ENCODE measurements at regions not wholly inside any gene's neighbourhood (a gene's known extent, or its start where the extent isn't known, plus 50 kb on each side); places are given as distances from the start of the nearest gene placed in this dataset.

DNA sequence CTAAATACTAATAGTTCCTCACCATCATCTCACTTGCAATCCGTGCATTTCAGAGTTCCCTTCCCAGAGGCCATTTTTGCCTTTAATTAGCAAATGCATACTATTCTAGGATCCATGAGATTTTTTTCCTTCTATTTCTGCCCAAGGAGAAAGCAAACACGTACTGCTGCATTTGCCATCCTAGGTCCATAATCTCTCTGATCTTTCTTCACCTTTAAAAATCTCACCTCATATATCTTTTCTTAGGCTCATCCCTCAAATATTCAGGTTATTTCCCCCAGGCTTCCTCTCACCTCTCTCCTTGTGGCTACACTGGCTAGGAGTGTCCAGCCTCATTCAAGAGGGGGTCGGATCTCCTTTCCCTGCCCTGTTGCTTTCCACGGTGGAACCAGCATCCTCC, 338.6 kb downstream of the SETD4 start (continued):
- TF ChIP-seq, protein P1, sequence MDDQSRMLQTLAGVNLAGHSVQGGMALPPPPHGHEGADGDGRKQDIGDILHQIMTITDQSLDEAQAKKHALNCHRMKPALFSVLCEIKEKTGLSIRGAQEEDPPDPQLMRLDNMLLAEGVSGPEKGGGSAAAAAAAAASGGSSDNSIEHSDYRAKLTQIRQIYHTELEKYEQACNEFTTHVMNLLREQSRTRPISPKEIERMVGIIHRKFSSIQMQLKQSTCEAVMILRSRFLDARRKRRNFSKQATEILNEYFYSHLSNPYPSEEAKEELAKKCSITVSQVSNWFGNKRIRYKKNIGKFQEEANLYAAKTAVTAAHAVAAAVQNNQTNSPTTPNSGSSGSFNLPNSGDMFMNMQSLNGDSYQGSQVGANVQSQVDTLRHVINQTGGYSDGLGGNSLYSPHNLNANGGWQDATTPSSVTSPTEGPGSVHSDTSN (IDR thresholded peaks at IDR 0.05) = no peak
- TF ChIP-seq RFX5 (IDR thresholded peaks at IDR 0.05; ENCODE audit: low read length) = no peak
- TF ChIP-seq JUND (IDR thresholded peaks at IDR 0.05) = no peak
- TF ChIP-seq, protein P2, sequence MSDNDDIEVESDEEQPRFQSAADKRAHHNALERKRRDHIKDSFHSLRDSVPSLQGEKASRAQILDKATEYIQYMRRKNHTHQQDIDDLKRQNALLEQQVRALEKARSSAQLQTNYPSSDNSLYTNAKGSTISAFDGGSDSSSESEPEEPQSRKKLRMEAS (IDR thresholded peaks at IDR 0.05; ENCODE audit: low read depth) = no peak

DNA sequence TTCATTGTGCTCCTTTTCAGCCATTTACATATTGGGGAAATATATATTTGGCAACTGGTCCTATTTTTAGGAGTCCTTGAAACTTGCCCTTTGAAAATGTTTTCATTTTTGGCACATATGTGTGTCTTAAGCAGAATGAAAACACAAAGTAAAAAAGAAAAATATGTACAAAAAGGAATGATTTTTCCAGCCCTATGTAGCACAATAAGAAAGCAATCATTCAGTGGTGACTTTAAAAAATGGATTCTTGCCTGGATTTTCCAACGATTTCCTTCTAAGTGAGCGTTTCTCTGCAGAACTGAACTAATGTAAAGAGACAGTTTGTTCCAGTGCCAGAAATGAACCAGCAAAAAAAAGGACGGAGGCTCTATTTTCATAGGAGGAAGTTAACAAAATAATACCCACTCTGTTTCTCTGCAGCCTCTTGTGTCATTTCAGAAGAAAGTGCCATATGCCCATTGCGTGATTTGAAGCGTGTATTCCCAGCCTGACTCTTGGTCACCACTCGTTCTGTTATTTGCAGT, 340.1 kb downstream of the SETD4 start:
- H3K9me2 ChIP-seq = no peaks in the 10 kb centered on the region
- no peak for DNase-seq
- TF ChIP-seq, protein P3, sequence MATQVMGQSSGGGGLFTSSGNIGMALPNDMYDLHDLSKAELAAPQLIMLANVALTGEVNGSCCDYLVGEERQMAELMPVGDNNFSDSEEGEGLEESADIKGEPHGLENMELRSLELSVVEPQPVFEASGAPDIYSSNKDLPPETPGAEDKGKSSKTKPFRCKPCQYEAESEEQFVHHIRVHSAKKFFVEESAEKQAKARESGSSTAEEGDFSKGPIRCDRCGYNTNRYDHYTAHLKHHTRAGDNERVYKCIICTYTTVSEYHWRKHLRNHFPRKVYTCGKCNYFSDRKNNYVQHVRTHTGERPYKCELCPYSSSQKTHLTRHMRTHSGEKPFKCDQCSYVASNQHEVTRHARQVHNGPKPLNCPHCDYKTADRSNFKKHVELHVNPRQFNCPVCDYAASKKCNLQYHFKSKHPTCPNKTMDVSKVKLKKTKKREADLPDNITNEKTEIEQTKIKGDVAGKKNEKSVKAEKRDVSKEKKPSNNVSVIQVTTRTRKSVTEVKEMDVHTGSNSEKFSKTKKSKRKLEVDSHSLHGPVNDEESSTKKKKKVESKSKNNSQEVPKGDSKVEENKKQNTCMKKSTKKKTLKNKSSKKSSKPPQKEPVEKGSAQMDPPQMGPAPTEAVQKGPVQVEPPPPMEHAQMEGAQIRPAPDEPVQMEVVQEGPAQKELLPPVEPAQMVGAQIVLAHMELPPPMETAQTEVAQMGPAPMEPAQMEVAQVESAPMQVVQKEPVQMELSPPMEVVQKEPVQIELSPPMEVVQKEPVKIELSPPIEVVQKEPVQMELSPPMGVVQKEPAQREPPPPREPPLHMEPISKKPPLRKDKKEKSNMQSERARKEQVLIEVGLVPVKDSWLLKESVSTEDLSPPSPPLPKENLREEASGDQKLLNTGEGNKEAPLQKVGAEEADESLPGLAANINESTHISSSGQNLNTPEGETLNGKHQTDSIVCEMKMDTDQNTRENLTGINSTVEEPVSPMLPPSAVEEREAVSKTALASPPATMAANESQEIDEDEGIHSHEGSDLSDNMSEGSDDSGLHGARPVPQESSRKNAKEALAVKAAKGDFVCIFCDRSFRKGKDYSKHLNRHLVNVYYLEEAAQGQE (IDR thresholded peaks at IDR 0.05; ENCODE audit: low read depth, low read length) = no peak
- TF ChIP-seq, protein P1 (IDR thresholded peaks at IDR 0.05) = peak; percentile 49; the same call in 1 of the 2 replicates
- no peak overlapping the region for H2AFZ ChIP-seq (ENCODE audit: low read depth)
- H3K4me3 ChIP-seq (ENCODE audit: low read depth in 2 of 2, low read length in 1 of 2) = no peak overlapping the region
- H3K79me2 ChIP-seq (ENCODE audit: insufficient read depth) = no peaks in the 10 kb centered on the region
- ChIA-PET POLR2A (no interaction called here), CTCF (interaction anchor here (1.5 kb wide), 1 partner anchor 120 kb away, joined by 3 read pairs; no protein-coding TSS in a partner anchor)
- no peaks in the 10 kb centered on the region; a peak in 1 of 4 replicates for H3K4me1 ChIP-seq (ENCODE audit: control insufficient read depth in 1 of 2, insufficient read depth in 2 of 2, low read depth in 1 of 2, low read length in 1 of 2)
- peak overlapping the region; percentile 25 to 64; a peak in 2 of 4 replicates for H3K27ac ChIP-seq (ENCODE audit: low read depth in 2 of 2, low read length in 1 of 2)
- no peaks in the 10 kb centered on the region for H4K20me1 ChIP-seq (ENCODE audit: insufficient read depth)
- H3F3A ChIP-seq (replicated peaks; ENCODE audit: insufficient read depth) = peaks cover 4% of the 10 kb centered on the region
- peak overlapping the region; percentile 40; the same call in 1 of the 2 replicates for H3K4me2 ChIP-seq
- 10% methylated on average over 6 of the region's 6 CpGs for WGBS (ENCODE audit: low lambda C conversion rate)
- no peaks in the 10 kb centered on the region for H3K27me3 ChIP-seq (ENCODE audit: insufficient read depth)
- no peaks in the 10 kb centered on the region for H3K36me3 ChIP-seq (replicated peaks in 1 of 2; ENCODE audit: control insufficient read depth in 1 of 2, insufficient read depth in 2 of 2, low read length in 1 of 2)
- no peak overlapping the region for H3K9ac ChIP-seq
- H3K9me3 ChIP-seq = no peaks in the 10 kb centered on the region

DNA sequence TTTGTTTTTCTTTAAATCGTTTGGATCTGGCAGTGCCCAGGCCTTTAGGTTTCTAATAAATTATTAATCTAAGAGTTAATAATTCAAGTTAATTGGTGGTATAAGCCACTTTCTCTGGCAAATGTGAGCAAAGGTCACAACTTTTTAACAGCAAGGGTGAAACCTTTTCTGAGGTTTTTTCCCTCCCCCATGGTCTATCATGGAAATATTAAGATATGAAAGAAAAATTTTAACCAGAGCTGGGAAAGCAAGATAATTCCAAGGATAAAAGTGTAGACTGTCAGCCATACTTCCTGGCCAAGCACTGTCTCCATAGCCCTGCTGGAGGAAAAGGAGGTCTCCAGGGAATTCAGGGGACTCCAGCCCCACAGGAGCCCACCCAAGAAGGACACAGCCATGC, 341.2 kb downstream of the SETD4 start:
- Histone ChIP-seq H3F3A (replicated peaks; ENCODE audit: insufficient read depth) (peaks cover 4% of the 10 kb centered on the region), H3K9me2 (no peaks in the 10 kb centered on the region), H2AFZ (ENCODE audit: low read depth) (no peak overlapping the region), H3K79me2 (ENCODE audit: insufficient read depth) (no peaks in the 10 kb centered on the region), H3K4me3 (ENCODE audit: low read depth in 2 of 2, low read length in 1 of 2) (no peak overlapping the region), H3K27ac (ENCODE audit: low read depth in 2 of 2, low read length in 1 of 2) (no peak overlapping the region), H3K9ac (no peak overlapping the region), H3K9me3 (no peaks in the 10 kb centered on the region), H3K4me2 (no peak overlapping the region), H4K20me1 (ENCODE audit: insufficient read depth) (no peaks in the 10 kb centered on the region), H3K27me3 (ENCODE audit: insufficient read depth) (no peaks in the 10 kb centered on the region), H3K36me3 (replicated peaks in 1 of 2; ENCODE audit: control insufficient read depth in 1 of 2, insufficient read depth in 2 of 2, low read length in 1 of 2) (no peaks in the 10 kb centered on the region), H3K4me1 (ENCODE audit: control insufficient read depth in 1 of 2, insufficient read depth in 2 of 2, low read depth in 1 of 2, low read length in 1 of 2) (no peaks in the 10 kb centered on the region; a peak in 1 of 4 replicates)
- 0% methylated on average over 1 of the region's 1 CpG for WGBS (ENCODE audit: low lambda C conversion rate)
- ChIA-PET POLR2A (no interaction called here), CTCF (interaction anchor here (0.6 kb wide), 1 partner anchor 1461 kb away, joined by 3 read pairs; no protein-coding TSS in a partner anchor)
- TF ChIP-seq EP300 (IDR thresholded peaks at IDR 0.05; ENCODE audit: borderline replicate concordance in 1 of 2, low read depth in 1 of 2, low read length in 1 of 2) (no peak), FOSL2 (IDR thresholded peaks at IDR 0.05; ENCODE audit: borderline replicate concordance, low read depth) (no peak), JUND (IDR thresholded peaks at IDR 0.05) (no peak), MXI1 (IDR thresholded peaks at IDR 0.05; ENCODE audit: low read depth, low read length) (no peak), RCOR1 (IDR thresholded peaks at IDR 0.05; ENCODE audit: low read length) (no peak), CHD2 (IDR thresholded peaks at IDR 0.05; ENCODE audit: low read length, partially characterized antibody) (no peak), TEAD4 (IDR thresholded peaks at IDR 0.05; ENCODE audit: borderline replicate concordance, insufficient read depth) (no peak), NFIC (IDR thresholded peaks at IDR 0.05; ENCODE audit: borderline replicate concordance) (no peak), FOXJ3 (CRISPR knock-in tag; IDR thresholded peaks at IDR 0.05) (no peak)
- TF ChIP-seq, protein P1 (IDR thresholded peaks at IDR 0.05) = no peak
- TF ChIP-seq, protein P4, sequence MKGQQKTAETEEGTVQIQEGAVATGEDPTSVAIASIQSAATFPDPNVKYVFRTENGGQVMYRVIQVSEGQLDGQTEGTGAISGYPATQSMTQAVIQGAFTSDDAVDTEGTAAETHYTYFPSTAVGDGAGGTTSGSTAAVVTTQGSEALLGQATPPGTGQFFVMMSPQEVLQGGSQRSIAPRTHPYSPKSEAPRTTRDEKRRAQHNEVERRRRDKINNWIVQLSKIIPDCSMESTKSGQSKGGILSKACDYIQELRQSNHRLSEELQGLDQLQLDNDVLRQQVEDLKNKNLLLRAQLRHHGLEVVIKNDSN (IDR thresholded peaks at IDR 0.05; ENCODE audit: borderline replicate concordance, low read depth) = no peak
- TF ChIP-seq, protein P5, sequence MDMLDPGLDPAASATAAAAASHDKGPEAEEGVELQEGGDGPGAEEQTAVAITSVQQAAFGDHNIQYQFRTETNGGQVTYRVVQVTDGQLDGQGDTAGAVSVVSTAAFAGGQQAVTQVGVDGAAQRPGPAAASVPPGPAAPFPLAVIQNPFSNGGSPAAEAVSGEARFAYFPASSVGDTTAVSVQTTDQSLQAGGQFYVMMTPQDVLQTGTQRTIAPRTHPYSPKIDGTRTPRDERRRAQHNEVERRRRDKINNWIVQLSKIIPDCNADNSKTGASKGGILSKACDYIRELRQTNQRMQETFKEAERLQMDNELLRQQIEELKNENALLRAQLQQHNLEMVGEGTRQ (IDR thresholded peaks at IDR 0.05; ENCODE audit: borderline replicate concordance, low read depth, low read length) = no peak
- no peak for DNase-seq

All from SK-N-SH (cell line).